GM19452 (cell line): ENCODE measurements at regions not wholly inside any gene's neighbourhood (a gene's known extent, or its start where the extent isn't known, plus 50 kb on each side); places are given as distances from the start of the nearest gene placed in this dataset.

Experiments
- ATAC-seq: cut with Tn5 transposase; IDR thresholded peaks from one replicate; pipeline ENCODE4 v1.9.1; 2021; ENCODE audit not compliant: unreplicated experiment

DNA sequence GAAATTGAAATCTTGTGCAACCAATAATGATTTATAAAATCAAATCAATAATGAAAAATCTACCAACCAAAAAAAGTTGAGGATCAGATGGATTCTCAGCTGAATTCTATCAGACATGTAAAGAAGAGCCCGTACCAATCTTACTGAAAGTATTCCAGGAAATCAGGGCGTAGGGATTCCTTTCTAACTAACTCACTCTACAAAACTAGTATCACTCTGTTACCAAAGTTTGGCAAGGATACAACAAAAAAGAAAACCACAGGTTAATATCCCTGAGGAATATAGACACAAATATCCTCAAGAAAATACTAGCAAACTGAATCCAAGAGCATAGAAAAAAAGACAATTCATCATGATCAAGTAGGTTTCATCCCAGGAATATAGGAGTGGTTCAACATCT is 52.8 kb upstream of the ADGRL4 start:
- ATAC-seq = no peak
